Osteoblast (primary cell): ENCODE measurements at regions not wholly inside any gene's neighbourhood (a gene's known extent, or its start where the extent isn't known, plus 50 kb on each side); places are given as distances from the start of the nearest gene placed in this dataset.
"Not testable (repeated sequence)": the region's sequence is repeated elsewhere in the genome, so short reads cannot be mapped to it uniquely, and the experiment has no call there.

Experiments used
- DNase-seq: peaks from one replicate; pipeline ENCODE4 v3.0.0; 2011; ENCODE audit warnings: low spot score, mixed read lengths; ENCODE audit not compliant: insufficient read length; ENCODE audit errors: missing footprints
- H2AFZ ChIP-seq: 2 replicates; pipeline ENCODE4 v1.6.0; 2011; ENCODE audit warnings: mild to moderate bottlenecking, low read length
- H3K27ac ChIP-seq: 2 replicates; pipeline ENCODE4 v1.5.1; 2011; ENCODE audit warnings: mild to moderate bottlenecking, low read depth, low read length, moderate library complexity
- H3K27me3 ChIP-seq: 2 replicates; pipeline ENCODE4 v1.6.0; 2012; ENCODE audit warnings: mild to moderate bottlenecking, control low read depth, inconsistent platforms, low read length, moderate library complexity; ENCODE audit not compliant: insufficient read depth
- H3K36me3 ChIP-seq: 2 replicates; pipeline ENCODE4 v1.5.1; 2011; ENCODE audit warnings: mild to moderate bottlenecking, low read length, control low read depth, moderate library complexity; ENCODE audit not compliant: insufficient read depth
- H3K4me1 ChIP-seq: 2 replicates; pipeline ENCODE4 v1.5.1; 2011; ENCODE audit warnings: mild to moderate bottlenecking, low read length, control low read depth, moderate library complexity; ENCODE audit not compliant: insufficient read depth
- H3K4me2 ChIP-seq: 2 replicates; pipeline ENCODE4 v1.6.0; 2011; ENCODE audit warnings: mild to moderate bottlenecking, low read length; ENCODE audit not compliant: insufficient read depth
- H3K4me3 ChIP-seq: fragments of 200-600 bp; sonication (generic); 3 replicates; pipeline ENCODE4 v1.5.1; 2012; ENCODE audit warnings: mild to moderate bottlenecking, low read length, inconsistent platforms; ENCODE audit not compliant: insufficient read depth
- H3K79me2 ChIP-seq: 2 replicates; pipeline ENCODE4 v1.6.0; 2012; ENCODE audit warnings: mild to moderate bottlenecking, low read length, control low read depth, inconsistent platforms; ENCODE audit not compliant: insufficient read depth
- H3K9me3 ChIP-seq: 2 replicates; pipeline ENCODE4 v1.5.1; 2011; ENCODE audit warnings: low read depth, low read length, control low read depth
- H4K20me1 ChIP-seq: 2 replicates; pipeline ENCODE4 v1.6.0; 2012; ENCODE audit warnings: mild to moderate bottlenecking, low read length, control low read depth; ENCODE audit not compliant: insufficient read depth
- CTCF ChIP-seq: IDR thresholded peaks from 2 replicates; pipeline ENCODE4 v1.5.1; 2011; ENCODE audit warnings: mild to moderate bottlenecking, low read depth, low read length, moderate library complexity; ENCODE audit errors: extremely low read depth

DNA sequence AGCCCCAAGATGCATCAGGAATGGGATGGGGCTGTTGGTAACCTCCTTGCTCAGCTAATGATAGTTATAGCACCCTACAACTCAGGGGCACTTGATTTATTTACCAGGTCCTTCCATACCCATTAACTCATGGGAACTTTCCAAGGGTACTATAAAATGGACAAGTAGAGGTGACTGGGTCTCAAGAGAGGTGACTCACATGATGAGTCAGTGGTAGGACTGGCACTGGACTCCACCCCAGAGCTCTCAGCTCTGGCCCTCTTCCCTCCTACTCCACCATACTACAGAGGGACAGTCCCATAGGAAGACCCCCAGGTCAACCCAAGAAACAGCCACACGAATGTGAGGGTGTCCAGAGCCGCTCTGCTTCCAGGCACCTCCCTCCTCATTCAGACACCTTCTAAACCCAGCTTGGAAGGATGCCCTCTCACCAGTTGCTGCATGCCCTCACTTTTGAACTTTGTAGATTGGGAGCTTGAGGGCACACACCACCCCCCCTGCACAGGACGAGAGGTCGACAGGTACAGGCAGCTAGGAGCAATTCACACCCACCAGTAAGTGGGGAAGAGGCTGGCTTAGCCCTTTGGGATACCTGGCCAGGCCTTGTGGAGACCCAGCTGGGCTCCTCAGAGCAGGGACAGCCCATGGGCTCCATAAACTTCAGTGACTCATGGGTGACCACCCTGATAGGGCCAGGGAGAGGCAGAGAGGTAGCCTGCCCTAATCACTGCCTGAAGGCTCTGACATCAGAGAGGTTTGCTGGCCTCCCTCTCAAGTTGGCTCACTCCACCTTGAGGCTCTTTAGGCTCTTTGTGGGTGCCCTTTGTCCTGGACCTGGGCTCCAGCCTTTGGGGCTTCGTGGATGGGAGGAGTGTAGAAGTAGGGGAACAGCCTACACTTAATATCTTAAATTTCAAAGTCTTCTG, 81.6 kb upstream of the MLN start:
- Histone ChIP-seq H3K4me3 (no peak overlapping the region), H4K20me1 (no peaks in the 10 kb centered on the region), H3K4me2 (no peak overlapping the region), H3K36me3 (no peaks in the 10 kb centered on the region), H2AFZ (no peak overlapping the region), H3K4me1 (peaks cover 26% of the 10 kb centered on the region), H3K79me2 (no peaks in the 10 kb centered on the region), H3K27ac (no peak overlapping the region), H3K27me3 (peaks cover 8% of the 10 kb centered on the region), H3K9me3 (no peaks in the 10 kb centered on the region)
- peak; percentile 96 for DNase-seq
- no peak for TF ChIP-seq CTCF

GRCh38 chr6:33883621-33884020, 79.8 kb upstream of the MLN start:
- not testable (repeated sequence) for H3K27me3 ChIP-seq, H3K9me3 ChIP-seq, H3K4me2 ChIP-seq, H4K20me1 ChIP-seq, H3K27ac ChIP-seq, H3K36me3 ChIP-seq, H3K4me3 ChIP-seq, H3K79me2 ChIP-seq, DNase-seq, H2AFZ ChIP-seq
- peaks cover 26% of the 10 kb centered on the region for H3K4me1 ChIP-seq

- no peak overlapping the region for H3K4me2 ChIP-seq
- peak; percentile 53 for DNase-seq
- no peak overlapping the region for H3K4me3 ChIP-seq
- H4K20me1 ChIP-seq, result no peaks in the 10 kb centered on the region
- no peaks in the 10 kb centered on the region for H3K36me3 ChIP-seq
- no peak overlapping the region for H3K27ac ChIP-seq
- H3K9me3 ChIP-seq, result no peaks in the 10 kb centered on the region
- H2AFZ ChIP-seq, result no peak overlapping the region
- no peak for TF ChIP-seq CTCF
- peaks cover 8% of the 10 kb centered on the region for H3K27me3 ChIP-seq
- H3K4me1 ChIP-seq, result peaks cover 26% of the 10 kb centered on the region
- H3K79me2 ChIP-seq, result no peaks in the 10 kb centered on the region
These were observed 78.4 kb upstream of the MLN start for GRCh38 chr6:33882154-33882553.

- Histone ChIP-seq H3K27ac (no peak overlapping the region), H4K20me1 (no peaks in the 10 kb centered on the region), H3K4me2 (no peak overlapping the region), H2AFZ (no peak overlapping the region), H3K79me2 (no peaks in the 10 kb centered on the region), H3K4me3 (no peak overlapping the region), H3K27me3 (peaks cover 11% of the 10 kb centered on the region), H3K9me3 (no peaks in the 10 kb centered on the region), H3K4me1 (peaks cover 13% of the 10 kb centered on the region), H3K36me3 (no peaks in the 10 kb centered on the region)
- DNase-seq, result no peak
- no peak for TF ChIP-seq CTCF
These were observed 77.0 kb upstream of the MLN start for GRCh38 chr6:33880766-33881165.
